Transverse colon (tissue), 4 donors: ENCODE measurements at regions not wholly inside any gene's neighbourhood (a gene's known extent, or its start where the extent isn't known, plus 50 kb on each side); places are given as distances from the start of the nearest gene placed in this dataset.

Source experiments
- DNase-seq: peaks from one replicate; pipeline ENCODE4 v3.0.0-alpha.2; 2019
- H3K27ac ChIP-seq, 4 donors: fragments of 200-600 bp; sonication (generic); 2 replicates each; pipeline ENCODE4 v1.5.1; 2016 to 2018; ENCODE audit warnings: inconsistent platforms in 4 of 4
- H3K27me3 ChIP-seq: fragments of 200-600 bp; sonication (generic); 2 replicates; pipeline ENCODE4 v1.5.1; 2017; ENCODE audit warnings: inconsistent platforms
- H3K36me3 ChIP-seq, 4 donors: fragments of 200-600 bp; sonication (generic); 2 replicates each; pipeline ENCODE4 v1.5.1; 2017 to 2019; ENCODE audit warnings: inconsistent platforms in 4 of 4
- H3K4me1 ChIP-seq, 4 donors: fragments of 200-600 bp; sonication (generic); 2 replicates each; pipeline ENCODE4 v1.5.1; 2017 to 2020; ENCODE audit warnings: inconsistent platforms in 4 of 4
- H3K4me3 ChIP-seq, 4 donors: fragments of 200-600 bp; sonication (generic); 1 replicate in 1 of 4; 2 replicates in 3 of 4; pipeline versions ENCODE4 v1.5.1 to v1.6.1; 2017 to 2019; ENCODE audit warnings: inconsistent platforms in 4 of 4
- H3K9me3 ChIP-seq, 2 donors: fragments of 200-600 bp; sonication (generic); 2 replicates each; pipeline ENCODE4 v1.5.1; 2017 to 2019; ENCODE audit warnings: inconsistent platforms in 2 of 2
- EP300 ChIP-seq: sonication (generic); formaldehyde crosslinking; IDR thresholded peaks from one replicate; pipeline ENCODE4 v1.6.1; 2017; ENCODE audit warnings: antibody characterized with exemption, low read depth
- POLR2A ChIP-seq: fragments of 450-650 bp; IDR thresholded peaks from one replicate; pipeline ENCODE4 v1.6.1; 2016; ENCODE audit warnings: antibody characterized with exemption, mild to moderate bottlenecking, moderate library complexity
- POLR2AphosphoS5 ChIP-seq, 3 donors: sonication (generic); formaldehyde crosslinking; IDR thresholded peaks; one replicate each; pipeline ENCODE4 v1.6.1; 2016; ENCODE audit warnings: antibody characterized with exemption in 3 of 3
- WGBS, 2 donors: methylation state at CpG; one replicate each; pipeline ENCODE4 v1.1.5; 2018; ENCODE audit warnings: low coverage in 1 of 2; 5-methylcytosine and 5-hydroxymethylcytosine counted together
- in situ Hi-C, 4 donors: fragments of 200-750 bp; cut with MboI; loops; one replicate each; pipeline versions ENCODE4 v1.15.0 to v1.15.1; 2017; ENCODE audit warnings: low sequenced_read_pairs in 3 of 4, low pct_ligation_motif_present in 1 of 4, low pct_unique_long_range_greater_than_20kb in 1 of 4
- intact Hi-C: fragments of 100-400 bp; cut with DNase I; formaldehyde crosslinking; loops from one replicate; pipeline ENCODE4 v1.15.1; 2023; ENCODE audit warnings: low total_unique reads
- TF ChIP-seq, protein P1 (sequence below), 5 experiments: fragments of 200-600 bp in 3 of 5; fragments of 450-650 bp in 2 of 5; sonication (generic) in 3 of 5; IDR thresholded peaks; 1 replicate in 2 of 5; 2 replicates in 3 of 5; pipeline ENCODE4 v1.5.1; 2016 to 2017; ENCODE audit warnings: antibody characterized with exemption in 5 of 5, inconsistent platforms in 3 of 5, mild to moderate bottlenecking in 2 of 5, moderate library complexity in 1 of 5

DNA sequence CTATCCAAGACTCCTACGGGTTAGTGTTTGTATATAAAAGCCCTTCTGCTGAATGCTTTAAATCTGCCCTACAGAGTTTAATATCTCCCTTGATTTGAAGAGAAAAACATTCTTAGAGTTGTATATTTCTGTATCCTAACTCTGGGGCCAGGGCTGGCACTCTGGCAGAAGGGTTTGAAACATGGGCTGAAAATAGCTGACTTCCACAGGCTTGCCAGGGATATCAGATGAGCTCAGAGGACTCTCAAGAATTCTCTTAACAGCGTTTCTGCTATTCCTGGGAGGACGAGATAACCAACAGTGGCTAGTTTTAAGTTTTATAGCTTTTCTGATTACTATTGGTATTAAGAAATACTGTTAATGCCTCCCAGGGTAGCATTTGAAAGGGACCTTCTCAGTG lies 127.5 kb downstream of the LIG4 start:
- TF ChIP-seq, protein P1, sequence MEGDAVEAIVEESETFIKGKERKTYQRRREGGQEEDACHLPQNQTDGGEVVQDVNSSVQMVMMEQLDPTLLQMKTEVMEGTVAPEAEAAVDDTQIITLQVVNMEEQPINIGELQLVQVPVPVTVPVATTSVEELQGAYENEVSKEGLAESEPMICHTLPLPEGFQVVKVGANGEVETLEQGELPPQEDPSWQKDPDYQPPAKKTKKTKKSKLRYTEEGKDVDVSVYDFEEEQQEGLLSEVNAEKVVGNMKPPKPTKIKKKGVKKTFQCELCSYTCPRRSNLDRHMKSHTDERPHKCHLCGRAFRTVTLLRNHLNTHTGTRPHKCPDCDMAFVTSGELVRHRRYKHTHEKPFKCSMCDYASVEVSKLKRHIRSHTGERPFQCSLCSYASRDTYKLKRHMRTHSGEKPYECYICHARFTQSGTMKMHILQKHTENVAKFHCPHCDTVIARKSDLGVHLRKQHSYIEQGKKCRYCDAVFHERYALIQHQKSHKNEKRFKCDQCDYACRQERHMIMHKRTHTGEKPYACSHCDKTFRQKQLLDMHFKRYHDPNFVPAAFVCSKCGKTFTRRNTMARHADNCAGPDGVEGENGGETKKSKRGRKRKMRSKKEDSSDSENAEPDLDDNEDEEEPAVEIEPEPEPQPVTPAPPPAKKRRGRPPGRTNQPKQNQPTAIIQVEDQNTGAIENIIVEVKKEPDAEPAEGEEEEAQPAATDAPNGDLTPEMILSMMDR (IDR thresholded peaks at IDR 0.05), result no peak
- no peak for TF ChIP-seq POLR2AphosphoS5 (IDR thresholded peaks at IDR 0.05)
- TF ChIP-seq EP300, result no peak
- no peak for TF ChIP-seq POLR2A
- intact Hi-C loops (loop anchor here (10.0 kb wide), 1 partner anchor 1223 kb away; no protein-coding TSS in a partner anchor), in situ Hi-C loops (no loop called here)
- WGBS, 2 donors, result 62 to 65% methylated on average over 2 to 3 of the region's 3 CpGs
- Histone ChIP-seq H3K9me3 (no peaks in the 10 kb centered on the region), H3K27ac (no peak overlapping the region), H3K36me3 (no peaks in the 10 kb centered on the region), H3K4me3 (no peak overlapping the region), H3K27me3 (no peaks in the 10 kb centered on the region), H3K4me1 (no peaks in the 10 kb centered on the region)
- DNase-seq, result no peak

GRCh38 chr13:108086678-108087077 lies 128.7 kb downstream of the LIG4 start:
- in situ Hi-C loops, result no loop called here
- intact Hi-C loops, result loop anchor here (10.0 kb wide), 1 partner anchor 1222 kb away; no protein-coding TSS in a partner anchor
- no peak for DNase-seq
- no peaks in the 10 kb centered on the region for H3K27me3 ChIP-seq
- H3K27ac ChIP-seq, result no peak overlapping the region
- no peak for TF ChIP-seq EP300
- TF ChIP-seq, protein P1 (IDR thresholded peaks at IDR 0.05), result no peak
- TF ChIP-seq POLR2AphosphoS5 (IDR thresholded peaks at IDR 0.05), result no peak
- TF ChIP-seq POLR2A, result no peak
- no peaks in the 10 kb centered on the region for H3K9me3 ChIP-seq
- H3K4me1 ChIP-seq, result no peaks in the 10 kb centered on the region
- no peak overlapping the region for H3K4me3 ChIP-seq
- 73 to 80% methylated on average over 1 to 2 of the region's 2 CpGs for WGBS, 2 donors
- no peaks in the 10 kb centered on the region for H3K36me3 ChIP-seq

GRCh38 chr13:108084840-108085239 lies 130.5 kb downstream of the LIG4 start:
- intact Hi-C loops, result loop anchor here (10.0 kb wide), 1 partner anchor 1220 kb away; no protein-coding TSS in a partner anchor
- H3K27ac ChIP-seq, result no peak overlapping the region
- in situ Hi-C loops, result no loop called here
- no peaks in the 10 kb centered on the region for H3K9me3 ChIP-seq
- TF ChIP-seq POLR2AphosphoS5 (IDR thresholded peaks at IDR 0.05), result no peak
- TF ChIP-seq, protein P1 (IDR thresholded peaks at IDR 0.05), result no peak
- TF ChIP-seq EP300, result no peak
- TF ChIP-seq POLR2A, result no peak
- DNase-seq, result no peak
- no peaks in the 10 kb centered on the region for H3K27me3 ChIP-seq
- no peak overlapping the region for H3K4me3 ChIP-seq
- H3K36me3 ChIP-seq, result no peaks in the 10 kb centered on the region
- 60 to 88% methylated on average over 1 to 3 of the region's 3 CpGs for WGBS, 2 donors
- no peaks in the 10 kb centered on the region for H3K4me1 ChIP-seq

GRCh38 chr13:108083056-108083455 lies 132.3 kb downstream of the LIG4 start:
- in situ Hi-C loops, result no loop called here

More at GRCh38 chr13:108083056-108083455, 132.3 kb downstream of the LIG4 start:
- Histone ChIP-seq H3K4me3 (no peak overlapping the region), H3K36me3 (no peaks in the 10 kb centered on the region), H3K27me3 (no peaks in the 10 kb centered on the region), H3K9me3 (no peaks in the 10 kb centered on the region), H3K27ac (no peak overlapping the region), H3K4me1 (no peaks in the 10 kb centered on the region)
- intact Hi-C loops, result loop anchor here (10.0 kb wide), 1 partner anchor 1218 kb away; no protein-coding TSS in a partner anchor
- no peak for DNase-seq
- TF ChIP-seq POLR2AphosphoS5 (IDR thresholded peaks at IDR 0.05) (no peak), POLR2A (no peak), EP300 (no peak)
- TF ChIP-seq, protein P1 (IDR thresholded peaks at IDR 0.05), result no peak
- 0 to 1% methylated on average over 1 to 2 of the region's 2 CpGs for WGBS, 2 donors
